Endothelial cell of umbilical vein (primary cell): ENCODE measurements at regions not wholly inside any gene's neighbourhood (a gene's known extent, or its start where the extent isn't known, plus 50 kb on each side); places are given as distances from the start of the nearest gene placed in this dataset.

Experiments used
- BruUV-seq: library from RNA; stranded (reverse); fragments of 400-500 nt; replicated peaks from 2 replicates; lab custom pipeline; 2021; lab: Mats Ljungman, UMichigan
- CTCF ChIA-PET: fragments of 300-600, 350-600 bp; sonication (Branson Sonifier 250); formaldehyde crosslinking; loops from one replicate; lab custom pipeline; 2021; ENCODE audit warnings: antibody characterized with exemption, inconsistent platforms; lab: Charles Lee
- POLR2A ChIA-PET: fragments of 300-600, 350-600 bp; sonication (Branson Sonifier 250); formaldehyde crosslinking; loops from one replicate; lab custom pipeline; 2021; ENCODE audit warnings: antibody characterized with exemption, inconsistent platforms; lab: Charles Lee
- DNase-seq: peaks from one replicate; pipeline ENCODE4 v3.0.0-alpha.2; 2011; ENCODE audit warnings: low read depth, low spot score
- FAIRE-seq: peaks from 2 replicates; lab custom pipeline; 2011; peaks lifted over from hg19 to GRCh38; lab: Jason Lieb, UNC
- H2AFZ ChIP-seq: 2 replicates; pipeline ENCODE4 v1.6.0; 2012; ENCODE audit warnings: low read depth, low read length, control low read depth, inconsistent platforms
- H3K27ac ChIP-seq: 2 replicates; pipeline ENCODE4 v1.5.1; 2011; ENCODE audit warnings: low read depth, mild to moderate bottlenecking, control low read depth, low read length, moderate library complexity; ENCODE audit not compliant: insufficient read depth
- H3K27me3 ChIP-seq, 2 experiments: 2 replicates each; pipeline versions ENCODE4 v1.6.0 to v1.6.1; 2011; ENCODE audit warnings: low read length in 2 of 2, mixed read lengths in 1 of 2; ENCODE audit not compliant: control insufficient read depth in 2 of 2, insufficient read depth in 2 of 2
- H3K36me3 ChIP-seq, 2 experiments: 2 replicates in 1 of 2; 3 replicates in 1 of 2; pipeline ENCODE4 v1.5.1; 2011; ENCODE audit warnings: low read length in 2 of 2, mild to moderate bottlenecking in 1 of 2, moderate library complexity in 1 of 2; ENCODE audit not compliant: control insufficient read depth in 2 of 2, insufficient read depth in 2 of 2; ENCODE audit errors: extremely low read depth in 1 of 2
- H3K4me1 ChIP-seq: 3 replicates; pipeline ENCODE4 v1.5.1; 2011; ENCODE audit warnings: mild to moderate bottlenecking, low read length; ENCODE audit not compliant: control insufficient read depth, insufficient read depth; ENCODE audit errors: extremely low read depth
- H3K4me2 ChIP-seq: 2 replicates; pipeline ENCODE4 v1.6.1; 2011; ENCODE audit warnings: low read length, control low read depth, mixed read lengths; ENCODE audit not compliant: insufficient read depth
- H3K4me3 ChIP-seq, 3 experiments: fragments of 200-600 bp in 1 of 3; sonication (generic), shearing (Covaris generic) in 1 of 3; replicated peaks in 1 of 3; 2 replicates each; pipeline ENCODE4 v1.5.1; 2011 to 2016; ENCODE audit warnings: control low read depth in 3 of 3, low read length in 3 of 3, mild to moderate bottlenecking in 2 of 3, inconsistent platforms in 1 of 3, low read depth in 1 of 3, moderate library complexity in 1 of 3; ENCODE audit not compliant: insufficient read depth in 1 of 3
- H3K79me2 ChIP-seq: 2 replicates; pipeline ENCODE4 v1.6.0; 2012; ENCODE audit warnings: low read length, inconsistent platforms; ENCODE audit not compliant: control insufficient read depth, insufficient read depth
- H3K9ac ChIP-seq: replicated peaks from 2 replicates; pipeline ENCODE3; 2011; ENCODE audit warnings: low read length, control low read depth; ENCODE audit not compliant: insufficient read depth; ENCODE audit errors: extremely low read depth
- H3K9me1 ChIP-seq: replicated peaks from 3 replicates; pipeline ENCODE4 v1.6.0; 2011; ENCODE audit warnings: mild to moderate bottlenecking, low read length; ENCODE audit not compliant: control insufficient read depth, insufficient read depth; ENCODE audit errors: extremely low read depth
- H3K9me3 ChIP-seq: replicated peaks from 2 replicates; pipeline ENCODE4 v1.5.1; 2012; ENCODE audit warnings: low read length, inconsistent platforms; ENCODE audit not compliant: control insufficient read depth, insufficient read depth
- H4K20me1 ChIP-seq: replicated peaks from 2 replicates; pipeline ENCODE3; 2011; ENCODE audit warnings: mild to moderate bottlenecking, low read length; ENCODE audit not compliant: control insufficient read depth, insufficient read depth; ENCODE audit errors: extremely low read depth
- CTCF ChIP-seq, 2 donors: IDR thresholded peaks; 1 replicate in 1 of 2; 2 replicates in 1 of 2; pipeline ENCODE4 v1.5.1; 2011; ENCODE audit warnings: low read length in 2 of 2, mild to moderate bottlenecking in 2 of 2, moderate library complexity in 2 of 2, control low read depth in 1 of 2, inconsistent platforms in 1 of 2, low read depth in 1 of 2; ENCODE audit not compliant: insufficient read depth in 1 of 2; ENCODE audit errors: extremely low read depth in 1 of 2
- EZH2 ChIP-seq: IDR thresholded peaks from 2 replicates; pipeline ENCODE4 v1.6.1; 2012; ENCODE audit warnings: borderline replicate concordance, low read depth, mild to moderate bottlenecking, moderate library complexity, low read length, inconsistent platforms; ENCODE audit not compliant: severe bottlenecking
- FOS ChIP-seq: IDR thresholded peaks from 2 replicates; pipeline ENCODE4 v1.6.1; 2011; ENCODE audit warnings: mild to moderate bottlenecking, low read length, moderate library complexity, borderline replicate concordance; ENCODE audit not compliant: insufficient read depth
- GATA2 ChIP-seq: IDR thresholded peaks from 2 replicates; pipeline ENCODE4 v1.7.0; 2011; ENCODE audit warnings: low read depth, mild to moderate bottlenecking, moderate library complexity, mixed read lengths, low read length; ENCODE audit not compliant: insufficient read length, insufficient read depth
- JUN ChIP-seq: IDR thresholded peaks from 2 replicates; pipeline ENCODE4 v1.6.1; 2011; ENCODE audit warnings: borderline replicate concordance, low read depth; ENCODE audit not compliant: insufficient read length, insufficient read depth
- MAX ChIP-seq: IDR thresholded peaks from 2 replicates; pipeline ENCODE4 v1.6.1; 2011; ENCODE audit not compliant: insufficient read depth, insufficient read length
- MYC ChIP-seq: IDR thresholded peaks from one replicate; pipeline ENCODE4 v1.6.1; 2011; ENCODE audit warnings: mild to moderate bottlenecking, low read depth, low read length
- POLR2A ChIP-seq: IDR thresholded peaks from 2 replicates; pipeline ENCODE4 v1.6.1; 2012; ENCODE audit warnings: low read depth, mild to moderate bottlenecking, control low read depth, low read length
- POLR2AphosphoS5 ChIP-seq: IDR thresholded peaks from 2 replicates; pipeline ENCODE4 v1.6.1; 2012; ENCODE audit warnings: low read depth, mild to moderate bottlenecking, control low read depth, low read length, moderate library complexity; ENCODE audit not compliant: insufficient read depth
- dilution Hi-C: fragments of 300-500 bp; cut with MboI; formaldehyde crosslinking; loops from one replicate; pipeline ENCODE4 v1.15.0; 2019; ENCODE audit warnings: low sequenced_read_pairs; ENCODE audit not compliant: extremely low pct_ligation_motif_present
- intact Hi-C: fragments of 100-400 bp; cut with micrococcal nuclease; formaldehyde crosslinking; loops from one replicate; pipeline ENCODE4 v1.10.0; 2022

GRCh38 chr7:153245809-153246208, 486.3 kb downstream of the ACTR3B start:
- FAIRE-seq: no peak
- no peak for DNase-seq
- intact Hi-C loops: no loop called here
- Histone ChIP-seq H3K4me2 (no peak overlapping the region), H4K20me1 (no peaks in the 10 kb centered on the region), H3K27me3 (no peaks in the 10 kb centered on the region), H3K9me3 (peaks cover 5% of the 10 kb centered on the region), H2AFZ (no peak overlapping the region), H3K9ac (no peak overlapping the region), H3K27ac (no peak overlapping the region), H3K36me3 (no peaks in the 10 kb centered on the region), H3K79me2 (no peaks in the 10 kb centered on the region), H3K4me1 (no peaks in the 10 kb centered on the region), H3K9me1 (no peaks in the 10 kb centered on the region), H3K4me3 (no peak overlapping the region)
- no TSS peak for BruUV-seq
- dilution Hi-C loops: no loop called here
- no peak for TF ChIP-seq MYC
- no peak for TF ChIP-seq POLR2AphosphoS5
- no peak for TF ChIP-seq POLR2A
- TF ChIP-seq CTCF (IDR thresholded peaks at IDR 0.05; ENCODE audit: extremely low read depth in 1 of 2, insufficient read depth in 1 of 2, low read depth in 1 of 2, low read length in 2 of 2): no peak
- no peak for TF ChIP-seq GATA2
- no peak for TF ChIP-seq FOS
- TF ChIP-seq JUN: no peak
- no peak for TF ChIP-seq EZH2
- TF ChIP-seq MAX: no peak
- CTCF ChIA-PET: no interaction called here
- POLR2A ChIA-PET: no interaction called here
